SK-N-SH (cell line): ENCODE measurements at regions not wholly inside any gene's neighbourhood (a gene's known extent, or its start where the extent isn't known, plus 50 kb on each side); places are given as distances from the start of the nearest gene placed in this dataset.

Experiments
- CTCF ChIA-PET: fragments of 300-600, 350-600 bp; formaldehyde crosslinking; extraction: SDS; loops from one replicate; lab custom pipeline; 2021; lab: Yijun Ruan, JAX
- POLR2A ChIA-PET: fragments of 350-600 bp; sonication (Branson Sonifier 250); formaldehyde crosslinking; extraction: SDS; loops from one replicate; lab custom pipeline; 2020; ENCODE audit warnings: antibody characterized with exemption, inconsistent platforms; lab: Yijun Ruan, JAX
- DNase-seq: peaks from one replicate; pipeline ENCODE4 v3.0.0; 2012
- H2AFZ ChIP-seq: fragments of 200-600 bp; sonication (generic); 2 replicates; pipeline ENCODE4 v1.8.1; 2016; ENCODE audit warnings: antibody characterized with exemption, mild to moderate bottlenecking, low read depth
- H3F3A ChIP-seq: fragments of 200-600 bp; sonication (generic); replicated peaks from 2 replicates; pipeline ENCODE3; 2016; ENCODE audit warnings: antibody characterized with exemption, mild to moderate bottlenecking; ENCODE audit not compliant: insufficient read depth
- H3K27ac ChIP-seq, 2 experiments: fragments of 200-500 bp in 1 of 2; fragments of 200-600 bp in 1 of 2; sonication (Bioruptor generic) in 1 of 2; sonication (generic), shearing (Covaris generic) in 1 of 2; 2 replicates each; pipeline versions ENCODE4 v1.5.1 to v1.6.1; 2014 to 2016; ENCODE audit warnings: low read depth in 2 of 2, inconsistent platforms in 1 of 2, low read length in 1 of 2, mild to moderate bottlenecking in 1 of 2, mixed read lengths in 1 of 2
- H3K27me3 ChIP-seq: fragments of 200-600 bp; sonication (generic), shearing (Covaris generic); 2 replicates; pipeline ENCODE4 v1.6.1; 2016; ENCODE audit warnings: mixed run types; ENCODE audit not compliant: insufficient read depth
- H3K36me3 ChIP-seq, 2 experiments: fragments of 200-500 bp in 1 of 2; fragments of 200-600 bp in 1 of 2; sonication (Bioruptor generic) in 1 of 2; sonication (generic) in 1 of 2; replicated peaks in 1 of 2; 2 replicates each; pipeline versions ENCODE3 to v1.5.1; 2014 to 2016; ENCODE audit warnings: low read length in 1 of 2, mild to moderate bottlenecking in 1 of 2; ENCODE audit not compliant: insufficient read depth in 2 of 2, control insufficient read depth in 1 of 2
- H3K4me1 ChIP-seq, 2 experiments: fragments of 200-500 bp in 1 of 2; fragments of 200-600 bp in 1 of 2; sonication (Bioruptor generic) in 1 of 2; sonication (generic), shearing (Covaris generic) in 1 of 2; 2 replicates each; pipeline versions ENCODE4 v1.5.1 to v1.6.1; 2014 to 2016; ENCODE audit warnings: low read depth in 1 of 2, low read length in 1 of 2, mixed run types in 1 of 2; ENCODE audit not compliant: insufficient read depth in 2 of 2, control insufficient read depth in 1 of 2
- H3K4me2 ChIP-seq: fragments of 200-600 bp; sonication (generic), shearing (Covaris generic); 2 replicates; pipeline ENCODE4 v1.6.1; 2017; ENCODE audit warnings: mixed run types
- H3K4me3 ChIP-seq, 2 experiments: fragments of 200-500 bp in 1 of 2; fragments of 200-600 bp in 1 of 2; sonication (Bioruptor generic) in 1 of 2; sonication (generic), shearing (Covaris generic) in 1 of 2; 2 replicates each; pipeline versions ENCODE4 v1.5.1 to v1.8.1; 2014 to 2016; ENCODE audit warnings: low read depth in 2 of 2, inconsistent platforms in 1 of 2, low read length in 1 of 2, mild to moderate bottlenecking in 1 of 2, mixed read lengths in 1 of 2, moderate library complexity in 1 of 2
- H3K79me2 ChIP-seq: fragments of 200-600 bp; sonication (generic); 2 replicates; pipeline ENCODE4 v1.8.1; 2017; ENCODE audit warnings: mild to moderate bottlenecking; ENCODE audit not compliant: insufficient read depth
- H3K9ac ChIP-seq: fragments of 200-600 bp; sonication (generic); 2 replicates; pipeline ENCODE4 v1.6.1; 2017; ENCODE audit warnings: mixed run types
- H3K9me2 ChIP-seq: fragments of 200-600 bp; sonication (generic); 2 replicates; pipeline ENCODE4 v1.6.1; 2017; ENCODE audit warnings: mixed run types
- H3K9me3 ChIP-seq: fragments of 200-600 bp; sonication (generic); 2 replicates; pipeline ENCODE4 v1.6.1; 2017; ENCODE audit warnings: mixed run types, mild to moderate bottlenecking, moderate library complexity
- H4K20me1 ChIP-seq: fragments of 200-600 bp; sonication (generic); 2 replicates; pipeline ENCODE4 v1.6.1; 2017; ENCODE audit warnings: mild to moderate bottlenecking, mixed run types; ENCODE audit not compliant: insufficient read depth
- EP300 ChIP-seq, 2 experiments: IDR thresholded peaks; 2 replicates each; pipeline versions ENCODE4 v1.4.0 to v1.6.1; 2012; ENCODE audit warnings: borderline replicate concordance in 1 of 2, low read depth in 1 of 2, low read length in 1 of 2
- EZH2phosphoT487 ChIP-seq: fragments of 200-600 bp; sonication (generic); IDR thresholded peaks from 2 replicates; pipeline ENCODE4 v1.6.1; 2017; ENCODE audit warnings: low read depth, mixed run types, mild to moderate bottlenecking, antibody characterized with exemption, moderate library complexity, borderline replicate concordance
- FOXJ3 ChIP-seq: sonication (generic); formaldehyde crosslinking; IDR thresholded peaks from 2 replicates; pipeline ENCODE4 v1.5.1; 2020; ENCODE audit warnings: mild to moderate bottlenecking, missing genetic modification reagents
- FOXM1 ChIP-seq: IDR thresholded peaks from 2 replicates; pipeline ENCODE4 v1.4.0; 2012; ENCODE audit warnings: low read depth, mild to moderate bottlenecking
- GABPA ChIP-seq: IDR thresholded peaks from 2 replicates; pipeline ENCODE4 v1.4.0; 2012; ENCODE audit warnings: low read depth, mild to moderate bottlenecking
- IRF3 ChIP-seq: fragments of 150-350 bp; IDR thresholded peaks from 2 replicates; pipeline ENCODE4 v1.6.1; 2016; ENCODE audit warnings: mild to moderate bottlenecking, low read depth, low read length
- NRF1 ChIP-seq: IDR thresholded peaks from 2 replicates; pipeline ENCODE4 v1.6.1; 2012; ENCODE audit warnings: low read depth, mild to moderate bottlenecking, low read length
- POLR2AphosphoS5 ChIP-seq: IDR thresholded peaks from 2 replicates; pipeline ENCODE4 v1.6.1; 2012; ENCODE audit warnings: low read depth, low read length
- RCOR1 ChIP-seq: fragments of 150-350 bp; IDR thresholded peaks from 2 replicates; pipeline ENCODE4 v1.6.1; 2017; ENCODE audit warnings: antibody characterized with exemption, low read length
- RXRA ChIP-seq: IDR thresholded peaks from 2 replicates; pipeline ENCODE4 v1.4.0; 2012; ENCODE audit warnings: low read depth, mild to moderate bottlenecking, borderline replicate concordance
- SIN3A ChIP-seq: IDR thresholded peaks from 2 replicates; pipeline ENCODE4 v1.6.1; 2012; ENCODE audit warnings: low read depth, mild to moderate bottlenecking, low read length, moderate library complexity, borderline replicate concordance
- TCF12 ChIP-seq: IDR thresholded peaks from 2 replicates; pipeline ENCODE4 v1.4.0; 2012
- TEAD4 ChIP-seq: IDR thresholded peaks from 2 replicates; pipeline ENCODE4 v1.4.0; 2012; ENCODE audit warnings: mild to moderate bottlenecking, borderline replicate concordance; ENCODE audit not compliant: insufficient read depth
- USF2 ChIP-seq: fragments of 150-350 bp; IDR thresholded peaks from 2 replicates; pipeline ENCODE4 v1.6.1; 2017; ENCODE audit warnings: antibody characterized with exemption, low read length, low read depth, borderline replicate concordance
- YY1 ChIP-seq: IDR thresholded peaks from 2 replicates; pipeline ENCODE4 v1.4.0; 2012; ENCODE audit warnings: low read depth, mild to moderate bottlenecking
- WGBS: methylation state at CpG from one replicate; pipeline ENCODE4 v1.1.6; 2017; ENCODE audit warnings: low lambda C conversion rate; 5-methylcytosine and 5-hydroxymethylcytosine counted together

GRCh38 chr9:106683454-106683853 is 179.5 kb upstream of the ZNF462 start (continued):
- TF ChIP-seq RXRA, result no peak

GRCh38 chr9:106684940-106685695 is 177.8 kb upstream of the ZNF462 start:
- POLR2A ChIA-PET, result no interaction called here
- H3K9me3 ChIP-seq, result no peaks in the 10 kb centered on the region
- CTCF ChIA-PET, result interaction anchor here (1.3 kb wide), 1 partner anchor 8 kb away, joined by 3 read pairs; no protein-coding TSS in a partner anchor

GRCh38 chr9:106689089-106689488 is 173.9 kb upstream of the ZNF462 start:
- Histone ChIP-seq H3F3A (no peaks in the 10 kb centered on the region), H3K9me3 (no peaks in the 10 kb centered on the region), H3K9me2 (no peaks in the 10 kb centered on the region), H2AFZ (no peak overlapping the region), H3K27me3 (no peaks in the 10 kb centered on the region), H4K20me1 (no peaks in the 10 kb centered on the region), H3K4me1 (no peaks in the 10 kb centered on the region; a peak in 1 of 4 replicates), H3K4me2 (no peak overlapping the region), H3K36me3 (no peaks in the 10 kb centered on the region), H3K27ac (no peak overlapping the region), H3K9ac (no peak overlapping the region), H3K4me3 (no peak overlapping the region), H3K79me2 (no peaks in the 10 kb centered on the region)
- TF ChIP-seq FOXJ3 (CRISPR knock-in tag) (no peak), SIN3A (no peak), NRF1 (no peak), TCF12 (peak; percentile 19; the same call in 1 of the 2 replicates)
- WGBS, result 12% methylated on average over 3 of the region's 3 CpGs
- CTCF ChIA-PET, result no interaction called here
- no peak for DNase-seq
- POLR2A ChIA-PET, result no interaction called here

More at GRCh38 chr9:106684940-106685695, 177.8 kb upstream of the ZNF462 start:
- H3K27ac ChIP-seq, result no peak overlapping the region
- H3K4me3 ChIP-seq, result no peak overlapping the region
- H3F3A ChIP-seq, result no peaks in the 10 kb centered on the region
- 75% methylated on average over 11 of the region's 11 CpGs for WGBS
- H3K9ac ChIP-seq, result no peak overlapping the region
- H4K20me1 ChIP-seq, result no peaks in the 10 kb centered on the region
- H3K4me2 ChIP-seq, result no peak overlapping the region
- no peaks in the 10 kb centered on the region for H3K4me1 ChIP-seq
- TF ChIP-seq FOXM1 (no peak), POLR2AphosphoS5 (no peak), SIN3A (no peak), YY1 (no peak), IRF3 (no peak), RCOR1 (no peak), TCF12 (no peak), EP300 (IDR thresholded peaks at IDR 0.05; ENCODE audit: borderline replicate concordance in 1 of 2, low read depth in 1 of 2, low read length in 1 of 2) (no peak), EZH2phosphoT487 (no peak), TEAD4 (no peak), GABPA (no peak), USF2 (no peak)
- DNase-seq, result no peak
- H3K79me2 ChIP-seq, result no peaks in the 10 kb centered on the region
- no peak overlapping the region for H2AFZ ChIP-seq
- no peaks in the 10 kb centered on the region for H3K27me3 ChIP-seq
- H3K36me3 ChIP-seq, result no peaks in the 10 kb centered on the region
- no peaks in the 10 kb centered on the region for H3K9me2 ChIP-seq
